ENCODE measurements at regions not wholly inside any gene's neighbourhood (a gene's known extent, or its start where the extent isn't known, plus 50 kb on each side); places are given as distances from the start of the nearest gene placed in this dataset.

DNA sequence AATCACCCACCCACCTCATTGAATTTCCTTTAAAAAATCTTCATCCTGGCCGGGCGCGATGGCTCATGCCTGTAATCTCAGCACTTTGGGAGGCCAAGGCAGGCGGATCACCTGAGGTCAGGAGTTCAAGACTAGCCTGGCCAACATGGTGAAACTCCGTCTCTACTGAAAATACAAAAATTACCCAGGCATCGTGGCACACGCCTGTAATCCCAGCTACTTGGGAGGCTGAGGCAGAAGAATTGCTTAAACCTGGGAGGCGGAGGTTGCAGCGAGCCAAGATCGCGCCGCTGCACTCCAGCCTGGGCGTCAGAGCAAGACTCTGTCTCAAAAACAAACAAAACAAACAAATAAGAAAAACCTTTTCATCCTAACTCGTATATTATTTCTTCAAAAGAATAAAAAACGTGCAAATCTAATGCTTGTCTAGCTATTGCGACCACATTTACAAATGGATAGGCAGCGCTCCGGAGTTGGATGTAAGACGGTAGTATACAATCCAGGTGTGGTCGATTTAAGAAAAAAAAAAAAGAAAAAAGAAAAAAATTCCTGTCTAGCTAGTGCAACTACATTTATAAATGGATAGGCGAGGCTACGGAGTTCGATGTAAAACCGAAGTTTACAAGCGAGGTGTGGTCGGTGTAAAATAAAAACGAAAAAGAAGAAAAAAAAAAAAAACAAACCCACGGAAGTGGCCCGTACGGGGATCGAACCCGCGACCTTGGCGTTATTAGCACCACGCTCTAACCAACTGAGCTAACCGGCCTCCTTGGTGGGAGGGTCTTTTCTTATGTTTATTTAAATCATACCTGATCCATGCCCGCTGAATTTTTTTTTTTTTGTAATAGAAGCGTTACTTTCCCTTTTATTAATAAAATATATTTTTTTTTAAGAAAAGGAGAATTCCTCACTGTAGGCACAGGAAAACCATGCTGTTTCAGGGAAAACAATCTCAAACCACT is 70.7 kb upstream of the PRSS16 start:
- Histone ChIP-seq H3K4me3 (ENCODE audit: severe bottlenecking) (peak overlapping the region; percentile 59), H3K9me3 (ENCODE audit: severe bottlenecking) (no peaks in the 10 kb centered on the region), H3K27ac (ENCODE audit: poor library complexity, severe bottlenecking) (peak overlapping the region; percentile 68), H3K4me1 (ENCODE audit: insufficient read depth, poor library complexity, severe bottlenecking) (no peaks in the 10 kb centered on the region), H3K27me3 (ENCODE audit: insufficient read depth, poor library complexity, severe bottlenecking) (no peaks in the 10 kb centered on the region), H3K36me3 (ENCODE audit: low read depth) (no peaks in the 10 kb centered on the region)
- ATAC-seq (ENCODE audit: low read depth) = no peak
- TF ChIP-seq, protein P1, sequence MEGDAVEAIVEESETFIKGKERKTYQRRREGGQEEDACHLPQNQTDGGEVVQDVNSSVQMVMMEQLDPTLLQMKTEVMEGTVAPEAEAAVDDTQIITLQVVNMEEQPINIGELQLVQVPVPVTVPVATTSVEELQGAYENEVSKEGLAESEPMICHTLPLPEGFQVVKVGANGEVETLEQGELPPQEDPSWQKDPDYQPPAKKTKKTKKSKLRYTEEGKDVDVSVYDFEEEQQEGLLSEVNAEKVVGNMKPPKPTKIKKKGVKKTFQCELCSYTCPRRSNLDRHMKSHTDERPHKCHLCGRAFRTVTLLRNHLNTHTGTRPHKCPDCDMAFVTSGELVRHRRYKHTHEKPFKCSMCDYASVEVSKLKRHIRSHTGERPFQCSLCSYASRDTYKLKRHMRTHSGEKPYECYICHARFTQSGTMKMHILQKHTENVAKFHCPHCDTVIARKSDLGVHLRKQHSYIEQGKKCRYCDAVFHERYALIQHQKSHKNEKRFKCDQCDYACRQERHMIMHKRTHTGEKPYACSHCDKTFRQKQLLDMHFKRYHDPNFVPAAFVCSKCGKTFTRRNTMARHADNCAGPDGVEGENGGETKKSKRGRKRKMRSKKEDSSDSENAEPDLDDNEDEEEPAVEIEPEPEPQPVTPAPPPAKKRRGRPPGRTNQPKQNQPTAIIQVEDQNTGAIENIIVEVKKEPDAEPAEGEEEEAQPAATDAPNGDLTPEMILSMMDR (IDR thresholded peaks at IDR 0.05; ENCODE audit: poor library complexity, severe bottlenecking) = no peak
- no peak for DNase-seq (ENCODE audit: low spot score)

DNA sequence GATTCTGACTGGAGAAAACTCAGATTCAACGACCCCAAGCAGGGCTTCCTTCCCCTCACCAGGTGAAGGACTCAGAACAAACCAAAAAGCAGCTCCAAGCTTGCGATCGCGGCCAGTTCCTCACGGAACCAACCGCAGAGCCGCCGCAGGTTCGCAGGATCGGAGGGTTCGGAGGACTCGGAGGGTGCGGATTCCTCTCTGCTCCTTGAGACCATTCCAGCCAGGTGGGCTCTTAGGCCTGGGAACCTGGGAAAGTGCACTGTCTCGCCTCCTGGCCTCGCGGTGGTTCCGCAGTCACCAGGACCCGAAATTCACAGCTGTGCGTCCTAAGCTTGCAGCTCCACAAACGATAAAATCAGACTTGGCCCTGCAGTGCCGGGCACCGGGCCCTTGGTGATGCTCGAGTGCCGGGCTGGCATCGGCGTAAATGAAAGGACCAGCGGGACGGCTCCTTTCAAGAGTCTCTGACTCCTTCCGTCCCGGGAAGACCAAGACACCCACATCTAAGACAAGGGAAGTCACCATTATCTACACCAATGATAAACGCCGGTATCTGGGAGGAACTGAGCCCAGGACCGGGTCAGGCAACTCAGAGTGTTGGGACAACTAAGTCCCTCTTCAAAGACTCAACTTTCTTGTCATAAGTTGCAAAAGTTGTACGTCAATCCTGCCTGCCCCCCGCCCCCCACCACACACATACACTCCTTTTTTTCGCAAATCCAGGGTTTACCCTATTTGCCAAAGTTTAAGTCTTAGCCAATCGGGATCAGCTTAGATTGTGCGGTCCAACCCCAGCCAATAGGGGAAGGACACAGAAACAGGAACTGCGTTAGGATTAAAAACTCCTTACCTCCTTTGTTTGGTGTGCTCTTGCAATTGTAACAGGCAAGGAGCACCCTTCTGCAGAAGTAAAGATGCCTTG is 69.8 kb upstream of the PRSS16 start:
- TF ChIP-seq, protein P1 (IDR thresholded peaks at IDR 0.05; ENCODE audit: poor library complexity, severe bottlenecking) = peak; percentile 69
- DNase-seq (ENCODE audit: low spot score) = peak; percentile 84
- ATAC-seq (ENCODE audit: low read depth) = peak; percentile 86

DNA sequence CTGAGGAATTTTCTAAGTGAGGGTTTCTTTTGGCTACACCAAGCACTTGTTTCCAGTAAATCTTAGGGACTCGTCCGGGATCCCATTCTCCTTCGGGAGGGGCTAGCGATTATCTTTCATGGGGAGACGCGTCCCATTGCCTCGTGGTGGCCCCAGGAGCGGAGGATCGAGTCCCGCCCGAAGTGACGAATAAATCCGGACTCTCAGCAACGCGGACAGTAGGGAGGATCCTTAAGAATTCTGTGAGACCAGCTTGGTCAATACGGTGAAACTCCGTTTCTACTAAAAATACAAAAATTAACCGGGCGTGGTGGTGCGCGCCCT is 69.1 kb upstream of the PRSS16 start:
- H3K9me3 ChIP-seq (ENCODE audit: severe bottlenecking) = no peaks in the 10 kb centered on the region
- DNase-seq (ENCODE audit: low spot score) (no peak), ATAC-seq (ENCODE audit: low read depth) (no peak)

More for the DNA sequence above, 69.8 kb upstream of the PRSS16 start:
- Histone ChIP-seq H3K36me3 (ENCODE audit: low read depth) (no peaks in the 10 kb centered on the region), H3K4me3 (ENCODE audit: severe bottlenecking) (peak overlapping the region; percentile 59), H3K4me1 (ENCODE audit: insufficient read depth, poor library complexity, severe bottlenecking) (no peaks in the 10 kb centered on the region), H3K27me3 (ENCODE audit: insufficient read depth, poor library complexity, severe bottlenecking) (no peaks in the 10 kb centered on the region), H3K27ac (ENCODE audit: poor library complexity, severe bottlenecking) (peak overlapping the region; percentile 68), H3K9me3 (ENCODE audit: severe bottlenecking) (no peaks in the 10 kb centered on the region)

DNA sequence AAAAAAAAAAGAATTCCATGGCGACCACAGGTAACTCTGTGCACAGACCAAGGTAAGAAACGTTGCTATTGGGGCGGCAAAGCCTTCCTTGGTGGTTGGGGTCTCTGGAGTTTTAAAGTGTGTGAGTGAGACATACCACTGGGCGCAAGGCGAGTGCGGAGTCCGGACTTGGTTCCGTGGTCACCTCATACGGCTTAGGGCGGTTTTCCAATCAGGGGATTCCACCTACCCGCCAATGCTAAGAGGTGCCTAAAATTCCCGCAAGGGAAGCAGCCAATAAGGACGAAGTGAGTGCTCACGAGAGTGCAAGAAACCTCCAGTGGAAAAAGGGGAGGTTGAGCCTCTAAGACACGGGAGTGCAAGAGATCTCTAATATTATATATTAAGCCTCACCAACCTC is 68.6 kb upstream of the PRSS16 start:
- Histone ChIP-seq H3K9me3 (ENCODE audit: severe bottlenecking) (no peaks in the 10 kb centered on the region), H3K36me3 (ENCODE audit: low read depth) (no peaks in the 10 kb centered on the region), H3K27ac (ENCODE audit: poor library complexity, severe bottlenecking) (peak overlapping the region; percentile 68), H3K4me1 (ENCODE audit: insufficient read depth, poor library complexity, severe bottlenecking) (no peaks in the 10 kb centered on the region), H3K4me3 (ENCODE audit: severe bottlenecking) (peak overlapping the region; percentile 59), H3K27me3 (ENCODE audit: insufficient read depth, poor library complexity, severe bottlenecking) (no peaks in the 10 kb centered on the region)
- TF ChIP-seq, protein P1 (IDR thresholded peaks at IDR 0.05; ENCODE audit: poor library complexity, severe bottlenecking) = no peak
- DNase-seq (ENCODE audit: low spot score) = no peak
- no peak for ATAC-seq (ENCODE audit: low read depth)

More for the DNA sequence above, 69.1 kb upstream of the PRSS16 start:
- H3K27me3 ChIP-seq (ENCODE audit: insufficient read depth, poor library complexity, severe bottlenecking) = no peaks in the 10 kb centered on the region
- H3K4me1 ChIP-seq (ENCODE audit: insufficient read depth, poor library complexity, severe bottlenecking) = no peaks in the 10 kb centered on the region
- H3K27ac ChIP-seq (ENCODE audit: poor library complexity, severe bottlenecking) = peak overlapping the region; percentile 68
- TF ChIP-seq, protein P1 (IDR thresholded peaks at IDR 0.05; ENCODE audit: poor library complexity, severe bottlenecking) = no peak
- no peaks in the 10 kb centered on the region for H3K36me3 ChIP-seq (ENCODE audit: low read depth)
- peak overlapping the region; percentile 59 for H3K4me3 ChIP-seq (ENCODE audit: severe bottlenecking)
